ENCODE measurements at regions not wholly inside any gene's neighbourhood (a gene's known extent, or its start where the extent isn't known, plus 50 kb on each side); places are given as distances from the start of the nearest gene placed in this dataset.

- Histone ChIP-seq H3K4me1 (ENCODE audit: low read depth, poor library complexity, severe bottlenecking) (peaks cover 47% of the 10 kb centered on the region), H2AFZ (ENCODE audit: low read depth) (no peak overlapping the region), H3K27ac (no peak overlapping the region), H3K4me2 (no peak overlapping the region), H3K9ac (no peak overlapping the region), H4K20me1 (ENCODE audit: insufficient read depth) (no peaks in the 10 kb centered on the region), H3K79me2 (ENCODE audit: insufficient read depth, low read depth) (no peaks in the 10 kb centered on the region), H3K27me3 (ENCODE audit: insufficient read depth, low read depth) (no peaks in the 10 kb centered on the region), H3K4me3 (IDR thresholded peaks at IDR 0.05; ENCODE audit: insufficient read depth, low read depth, low read length) (no peak overlapping the region), H3K36me3 (ENCODE audit: insufficient read depth) (no peaks in the 10 kb centered on the region)
- TF ChIP-seq CTCF (conservative IDR thresholded peaks at IDR 0.05; ENCODE audit: low read depth, low read length), result no peak
Measured at GRCh38 chr6:168227840-168228239, 91.7 kb downstream of the DACT2 start.

- no peaks in the 10 kb centered on the region for H3K79me2 ChIP-seq (ENCODE audit: insufficient read depth, low read depth)
- H3K27ac ChIP-seq, result no peak overlapping the region
- H3K4me2 ChIP-seq, result no peak overlapping the region
Measured at GRCh38 chr6:168226902-168227318, 92.7 kb downstream of the DACT2 start.

GRCh38 chr6:168226061-168226752, 93.4 kb downstream of the DACT2 start:
- Histone ChIP-seq H3K4me3 (IDR thresholded peaks at IDR 0.05; ENCODE audit: insufficient read depth, low read depth, low read length) (no peak overlapping the region), H3K27ac (no peak overlapping the region), H3K27me3 (ENCODE audit: insufficient read depth, low read depth) (no peaks in the 10 kb centered on the region), H2AFZ (ENCODE audit: low read depth) (no peak overlapping the region), H3K36me3 (ENCODE audit: insufficient read depth) (no peaks in the 10 kb centered on the region), H3K4me2 (no peak overlapping the region), H3K9ac (no peak overlapping the region), H4K20me1 (ENCODE audit: insufficient read depth) (no peaks in the 10 kb centered on the region), H3K79me2 (ENCODE audit: insufficient read depth, low read depth) (no peaks in the 10 kb centered on the region), H3K4me1 (ENCODE audit: low read depth, poor library complexity, severe bottlenecking) (peaks cover 49% of the 10 kb centered on the region)
- TF ChIP-seq CTCF (conservative IDR thresholded peaks at IDR 0.05; ENCODE audit: low read depth, low read length), result no peak

More at GRCh38 chr6:168226902-168227318, 92.7 kb downstream of the DACT2 start:
- Histone ChIP-seq H4K20me1 (ENCODE audit: insufficient read depth) (no peaks in the 10 kb centered on the region), H3K4me1 (ENCODE audit: low read depth, poor library complexity, severe bottlenecking) (peaks cover 47% of the 10 kb centered on the region), H3K4me3 (IDR thresholded peaks at IDR 0.05; ENCODE audit: insufficient read depth, low read depth, low read length) (no peak overlapping the region), H3K9ac (no peak overlapping the region), H3K36me3 (ENCODE audit: insufficient read depth) (no peaks in the 10 kb centered on the region), H2AFZ (ENCODE audit: low read depth) (no peak overlapping the region), H3K27me3 (ENCODE audit: insufficient read depth, low read depth) (no peaks in the 10 kb centered on the region)
- no peak for TF ChIP-seq CTCF (conservative IDR thresholded peaks at IDR 0.05; ENCODE audit: low read depth, low read length)

- Histone ChIP-seq H3K4me3 (IDR thresholded peaks at IDR 0.05; ENCODE audit: insufficient read depth, low read depth, low read length) (no peak overlapping the region), H3K27ac (no peak overlapping the region), H3K36me3 (ENCODE audit: insufficient read depth) (no peaks in the 10 kb centered on the region), H3K27me3 (ENCODE audit: insufficient read depth, low read depth) (no peaks in the 10 kb centered on the region), H3K4me2 (no peak overlapping the region), H3K9ac (no peak overlapping the region), H3K79me2 (ENCODE audit: insufficient read depth, low read depth) (no peaks in the 10 kb centered on the region), H3K4me1 (ENCODE audit: low read depth, poor library complexity, severe bottlenecking) (peaks cover 49% of the 10 kb centered on the region), H2AFZ (ENCODE audit: low read depth) (no peak overlapping the region), H4K20me1 (ENCODE audit: insufficient read depth) (no peaks in the 10 kb centered on the region)
- TF ChIP-seq CTCF (conservative IDR thresholded peaks at IDR 0.05; ENCODE audit: low read depth, low read length), result no peak
Measured at GRCh38 chr6:168225471-168225911, 94.1 kb downstream of the DACT2 start.
